ENCODE measurements at regions not wholly inside any gene's neighbourhood (a gene's known extent, or its start where the extent isn't known, plus 50 kb on each side); places are given as distances from the start of the nearest gene placed in this dataset.

- no peak for DNase-seq
Measured at GRCh38 chr2:215615067-215615802, 179.4 kb upstream of the FN1 start.

DNA sequence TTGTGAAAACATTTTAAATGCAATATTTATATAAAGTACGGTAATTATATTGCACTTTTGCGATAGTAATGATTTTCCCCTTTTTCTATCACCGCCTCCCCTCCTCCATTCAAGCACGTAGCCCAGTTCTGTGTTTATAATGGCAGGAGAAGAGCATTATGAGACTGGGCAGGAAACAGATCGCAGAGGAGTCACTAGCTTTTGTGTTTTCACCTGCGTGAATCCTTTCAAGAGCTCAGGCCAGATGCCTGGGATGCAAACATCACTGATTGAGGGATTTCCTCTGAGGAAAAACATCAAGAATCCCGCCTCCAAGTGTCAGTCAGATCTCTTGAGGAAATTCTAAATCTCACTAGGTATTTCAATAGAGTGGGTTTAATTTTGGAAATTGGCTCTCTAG is 178.4 kb upstream of the FN1 start:
- no peak for DNase-seq

DNA sequence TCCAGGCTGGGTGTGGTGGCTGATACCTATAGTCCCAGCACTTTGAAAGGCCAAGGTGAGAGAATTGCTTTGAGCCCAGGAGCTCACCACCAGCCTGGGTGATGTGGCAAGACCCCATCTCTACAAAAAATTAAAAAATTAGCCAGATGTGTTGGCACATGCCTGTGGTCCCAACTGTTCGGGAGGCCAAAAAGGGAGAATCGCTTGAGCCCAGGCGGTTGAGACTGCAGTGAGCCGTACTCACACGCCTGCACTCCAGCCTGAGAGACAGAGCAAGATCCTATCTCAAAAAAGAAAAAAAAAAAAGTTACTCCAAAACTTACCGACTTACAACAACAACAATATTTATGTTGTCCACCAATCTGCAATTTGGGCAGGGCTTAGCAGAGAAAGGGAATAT is 178.0 kb upstream of the FN1 start:
- no peak for DNase-seq

GRCh38 chr2:215613280-215613679 is 177.4 kb upstream of the FN1 start:
- no peak for DNase-seq

- no peak for DNase-seq
Measured at GRCh38 chr2:215612786-215613185, 176.9 kb upstream of the FN1 start.

DNA sequence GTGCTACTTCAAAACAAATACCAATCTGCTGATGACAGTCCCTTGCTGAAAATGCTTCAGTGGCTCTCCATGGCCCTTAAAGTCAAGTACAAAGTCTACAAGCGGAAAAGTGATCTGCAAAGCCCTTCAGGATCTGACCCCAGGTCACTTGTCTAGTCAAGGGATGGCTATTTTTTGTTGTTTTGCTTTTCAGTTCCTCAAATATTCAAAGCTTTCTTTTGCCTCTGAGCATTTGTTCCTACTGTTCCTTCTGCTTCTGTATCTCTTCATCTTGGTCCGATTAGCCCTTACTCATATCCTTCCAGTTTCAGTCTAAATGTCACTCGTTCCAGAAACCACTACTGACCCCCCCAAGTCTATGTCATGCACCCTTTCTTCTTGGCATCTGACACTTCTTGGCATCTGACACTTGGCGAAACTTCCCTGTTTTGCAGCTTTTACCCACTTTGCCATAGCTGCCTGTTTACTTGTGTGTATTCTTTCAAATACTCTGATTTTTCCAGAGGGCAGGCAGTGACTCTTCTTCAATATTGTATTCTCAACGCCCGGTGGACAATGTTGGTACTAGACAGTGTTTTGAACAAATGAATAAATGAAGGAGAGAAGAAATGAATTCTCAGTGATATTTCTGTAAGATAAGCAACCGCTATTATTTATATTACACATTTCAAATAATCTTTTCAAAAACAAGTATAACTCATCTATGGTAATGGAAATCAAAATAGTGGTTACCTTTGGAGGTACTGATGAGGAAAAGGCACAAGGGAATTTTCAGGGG is 175.9 kb upstream of the FN1 start:
- no peak for DNase-seq

- no peak for DNase-seq
Measured at GRCh38 chr2:215609089-215610032, 173.5 kb upstream of the FN1 start.

DNA sequence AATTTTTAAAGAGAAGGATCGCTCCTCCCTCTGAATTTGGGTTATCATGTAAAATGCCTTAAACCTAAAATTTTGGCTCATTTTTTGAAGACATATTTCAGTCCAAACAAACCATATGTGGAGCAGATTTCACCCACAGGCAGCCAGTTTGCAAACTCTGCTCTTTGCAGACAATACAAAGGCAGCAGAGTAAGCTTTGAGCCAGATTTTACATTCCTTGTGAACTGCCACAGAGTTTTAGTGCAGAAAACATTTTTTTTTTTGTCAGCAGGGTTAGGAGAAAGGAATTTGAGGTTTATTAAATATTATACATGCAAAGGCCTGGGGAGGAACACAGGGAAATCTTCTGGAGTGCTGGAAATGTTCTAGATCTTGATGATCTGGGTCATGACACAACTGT is 171.9 kb upstream of the FN1 start:
- DNase-seq, result no peak

GRCh38 chr2:215606219-215606618 is 170.4 kb upstream of the FN1 start:
- DNase-seq, result no peak

- DNase-seq, result no peak
Measured at GRCh38 chr2:215605214-215605613, 169.3 kb upstream of the FN1 start.

GRCh38 chr2:215604606-215605005 is 168.7 kb upstream of the FN1 start:
- DNase-seq, result no peak

- no peak for DNase-seq
Measured at GRCh38 chr2:215603440-215603839, 167.6 kb upstream of the FN1 start.

DNA sequence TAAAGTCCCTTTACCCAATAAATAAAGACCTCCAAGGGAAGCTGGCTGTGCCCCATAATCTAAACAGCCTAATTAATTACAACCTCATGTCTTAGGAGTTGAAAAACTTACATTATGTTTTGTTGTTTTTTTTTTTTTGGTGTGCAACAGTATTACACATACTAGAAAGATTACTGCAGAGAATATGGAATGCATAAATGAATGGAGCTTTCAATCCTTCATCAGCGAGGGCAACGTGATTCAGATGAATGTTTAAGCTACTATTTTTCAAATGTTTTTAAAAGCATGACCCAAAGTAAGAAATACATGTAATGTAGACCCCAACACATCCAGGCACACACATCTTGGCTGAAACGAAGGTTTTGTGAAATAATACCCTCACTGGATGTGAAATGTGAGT is 167.1 kb upstream of the FN1 start:
- no peak for DNase-seq

GRCh38 chr2:215601990-215602721 is 166.3 kb upstream of the FN1 start:
- DNase-seq, result no peak

DNA sequence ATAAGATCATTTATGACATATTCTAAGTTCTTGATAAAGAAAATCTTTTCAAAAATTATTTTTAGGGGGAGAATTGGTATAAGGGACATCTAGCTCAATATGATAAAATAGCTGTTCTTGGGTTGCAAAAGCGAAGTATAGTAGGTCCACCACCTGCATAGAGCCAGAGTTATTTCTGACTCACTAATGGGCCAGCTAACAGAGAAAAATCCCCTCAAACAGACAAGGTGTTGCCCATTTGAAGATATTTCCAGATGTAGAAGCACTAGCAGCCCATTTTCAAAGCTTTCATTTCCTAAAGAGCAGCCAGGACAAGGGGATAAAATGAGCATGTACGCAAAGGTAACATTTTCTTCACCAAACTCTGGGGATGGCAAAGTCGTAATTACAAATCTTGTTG is 165.7 kb upstream of the FN1 start:
- DNase-seq, result no peak

DNA sequence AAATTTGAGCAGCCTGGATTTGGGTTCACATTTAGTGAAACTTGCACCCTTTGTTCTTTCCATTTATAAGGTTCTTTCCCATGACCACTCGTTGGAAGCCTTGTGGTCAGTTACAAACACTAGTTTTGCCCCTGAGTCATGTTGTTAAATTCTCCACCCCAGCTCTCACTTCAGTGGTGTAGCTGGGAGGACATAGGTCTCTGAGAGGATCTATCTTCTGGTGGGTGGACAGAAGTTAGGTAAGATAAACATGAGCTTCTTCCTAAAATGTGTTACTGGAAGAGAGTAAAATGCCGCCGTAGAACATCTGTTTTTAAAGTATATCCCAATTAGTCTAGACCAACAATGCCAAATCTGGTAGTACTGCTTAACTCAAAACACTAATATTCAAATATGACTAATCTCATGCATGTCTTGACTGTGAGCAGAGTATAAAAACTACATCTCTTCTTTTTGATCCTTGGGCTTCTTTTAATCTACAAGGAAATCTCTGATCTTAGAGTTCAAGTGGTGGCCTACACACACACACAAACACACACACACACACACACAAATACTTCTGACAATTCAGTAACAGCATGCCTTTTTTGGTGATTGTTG is 162.6 kb upstream of the FN1 start:
- no peak for DNase-seq

DNA sequence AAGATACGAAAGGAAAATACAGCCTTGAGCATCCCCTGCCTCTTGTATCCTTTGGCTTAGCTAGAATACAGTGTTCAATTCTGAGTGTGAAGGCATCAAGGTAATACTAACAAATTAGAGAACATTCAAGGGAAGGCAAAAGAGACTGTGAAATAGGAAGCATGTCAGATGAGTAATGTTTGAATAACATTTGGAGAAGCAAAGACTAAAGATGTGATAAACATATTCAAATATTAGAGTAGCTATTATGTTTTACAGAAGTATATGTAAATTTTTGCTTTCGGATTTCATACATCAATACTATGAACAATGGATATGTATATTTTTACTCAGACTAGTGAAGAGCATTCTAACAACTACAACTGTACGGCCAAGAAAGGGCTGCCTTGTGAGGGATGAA is 161.7 kb upstream of the FN1 start:
- no peak for DNase-seq

DNA sequence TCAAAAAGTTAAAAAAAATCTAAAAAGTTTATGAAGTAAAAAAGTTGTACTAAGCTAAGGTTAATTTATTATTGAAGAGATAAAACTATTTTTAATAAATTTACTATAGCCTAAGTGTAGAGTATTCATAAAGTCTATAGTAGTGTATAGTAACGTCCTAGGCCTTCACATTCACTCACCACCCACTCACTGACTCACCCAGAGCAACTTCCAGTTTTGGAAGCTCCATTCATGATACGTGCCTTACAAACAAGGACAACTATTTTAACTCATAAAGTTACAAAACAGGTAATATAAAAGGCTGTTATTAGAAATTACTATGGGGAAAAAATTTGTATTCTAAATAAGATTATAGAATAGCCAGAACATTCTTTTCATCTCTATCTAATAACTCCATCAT is 158.9 kb upstream of the FN1 start:
- DNase-seq, result no peak

- DNase-seq, result no peak
Measured at GRCh38 chr2:215590010-215590745, 154.3 kb upstream of the FN1 start.

GRCh38 chr2:215583881-215584280 is 148.0 kb upstream of the FN1 start:
- no peak for DNase-seq

DNA sequence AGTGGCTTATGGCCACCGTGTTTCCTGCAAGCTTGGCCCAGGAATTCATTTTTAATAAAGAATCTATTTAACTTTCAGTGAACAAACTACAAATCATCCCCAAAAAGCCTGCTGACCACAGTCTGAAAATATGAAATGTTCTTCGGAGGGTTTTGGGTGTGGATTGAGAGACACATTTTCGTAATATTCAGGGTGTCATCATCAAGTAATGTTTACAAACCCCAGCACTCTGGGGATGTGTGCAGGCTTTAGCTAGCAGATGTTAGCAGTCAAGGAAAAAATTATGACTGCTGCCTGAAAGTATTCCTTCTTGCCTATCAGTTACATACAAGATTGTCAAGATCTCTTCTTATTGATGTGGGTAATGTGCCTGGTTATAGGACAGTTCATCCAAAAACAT is 143.9 kb upstream of the FN1 start:
- no peak for DNase-seq

- no peak for DNase-seq
Measured at GRCh38 chr2:215577356-215577755, 141.5 kb upstream of the FN1 start.

Measured in NCI-H2081 treated with DMSO at 0.1 percent for 48 hours (cell line).